Skeletal muscle tissue (tissue), 1 donor: ENCODE measurements at regions not wholly inside any gene's neighbourhood (a gene's known extent, or its start where the extent isn't known, plus 50 kb on each side); places are given as distances from the start of the nearest gene placed in this dataset. TPM values are rescaled to one million over a fixed set of nuclear protein-coding genes. Genes with fewer than 3 reads are reported as not detected.

Source experiments
- small RNA-seq: library from RNA; depleted of rRNA; stranded (forward); fragments of <200 nt; gene quantifications from one replicate; pipeline ENCODE3, GENCODE V24; 2014

Small RNA genes lying in the stretch of these regions (small RNA-seq; reads per million reads assigned to genes)
- gene RF00019 = not detected
